ENCODE measurements at regions not wholly inside any gene's neighbourhood (a gene's known extent, or its start where the extent isn't known, plus 50 kb on each side); places are given as distances from the start of the nearest gene placed in this dataset.

DNA sequence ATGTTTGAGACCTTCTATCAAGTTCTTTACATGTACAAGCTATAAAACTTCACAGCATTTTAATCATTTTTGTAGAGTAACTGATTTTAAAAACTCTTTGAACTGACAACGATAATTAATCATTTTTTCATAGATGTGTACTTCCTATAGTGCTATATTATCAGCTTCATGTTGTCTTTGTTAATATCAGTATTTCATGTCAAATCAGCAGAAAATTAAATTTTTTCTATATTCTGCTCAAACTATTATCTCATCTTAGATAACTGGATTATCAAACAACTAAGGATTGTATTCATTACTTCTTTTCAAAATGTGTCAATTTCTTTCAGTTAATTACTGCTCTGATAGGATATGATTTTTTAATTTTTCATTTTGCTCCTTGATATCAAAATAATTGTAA is 214.6 kb upstream of the RGS18 start (continued):
- TF ChIP-seq, protein P1, sequence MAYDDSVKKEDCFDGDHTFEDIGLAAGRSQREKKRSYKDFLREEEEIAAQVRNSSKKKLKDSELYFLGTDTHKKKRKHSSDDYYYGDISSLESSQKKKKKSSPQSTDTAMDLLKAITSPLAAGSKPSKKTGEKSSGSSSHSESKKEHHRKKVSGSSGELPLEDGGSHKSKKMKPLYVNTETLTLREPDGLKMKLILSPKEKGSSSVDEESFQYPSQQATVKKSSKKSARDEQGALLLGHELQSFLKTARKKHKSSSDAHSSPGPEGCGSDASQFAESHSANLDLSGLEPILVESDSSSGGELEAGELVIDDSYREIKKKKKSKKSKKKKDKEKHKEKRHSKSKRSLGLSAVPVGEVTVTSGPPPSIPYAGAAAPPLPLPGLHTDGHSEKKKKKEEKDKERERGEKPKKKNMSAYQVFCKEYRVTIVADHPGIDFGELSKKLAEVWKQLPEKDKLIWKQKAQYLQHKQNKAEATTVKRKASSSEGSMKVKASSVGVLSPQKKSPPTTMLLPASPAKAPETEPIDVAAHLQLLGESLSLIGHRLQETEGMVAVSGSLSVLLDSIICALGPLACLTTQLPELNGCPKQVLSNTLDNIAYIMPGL (CRISPR knock-in tag; IDR thresholded peaks at IDR 0.05), result no peak
- TF ChIP-seq PURB (CRISPR knock-in tag; IDR thresholded peaks at IDR 0.05; ENCODE audit: low read depth), result no peak
- no peak for TF ChIP-seq SRSF9 (IDR thresholded peaks at IDR 0.05; ENCODE audit: borderline replicate concordance, low read depth, low read length)
- TF ChIP-seq, protein P2, sequence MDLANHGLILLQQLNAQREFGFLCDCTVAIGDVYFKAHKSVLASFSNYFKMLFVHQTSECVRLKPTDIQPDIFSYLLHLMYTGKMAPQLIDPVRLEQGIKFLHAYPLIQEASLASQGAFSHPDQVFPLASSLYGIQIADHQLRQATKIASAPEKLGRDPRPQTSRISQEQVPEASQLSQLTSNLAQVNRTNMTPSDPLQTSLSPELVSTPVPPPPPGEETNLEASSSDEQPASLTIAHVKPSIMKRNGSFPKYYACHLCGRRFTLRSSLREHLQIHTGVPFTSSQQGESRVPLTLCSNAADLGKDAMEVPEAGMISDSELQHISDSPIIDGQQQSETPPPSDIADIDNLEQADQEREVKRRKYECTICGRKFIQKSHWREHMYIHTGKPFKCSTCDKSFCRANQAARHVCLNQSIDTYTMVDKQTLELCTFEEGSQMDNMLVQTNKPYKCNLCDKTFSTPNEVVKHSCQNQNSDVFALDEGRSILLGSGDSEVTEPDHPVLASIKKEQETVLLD (IDR thresholded peaks at IDR 0.05), result no peak
- TF ChIP-seq MAFG (tag; conservative IDR thresholded peaks at IDR 0.05), result peak; percentile 33; the same call in 1 of the 2 replicates
- TF ChIP-seq, protein P3, sequence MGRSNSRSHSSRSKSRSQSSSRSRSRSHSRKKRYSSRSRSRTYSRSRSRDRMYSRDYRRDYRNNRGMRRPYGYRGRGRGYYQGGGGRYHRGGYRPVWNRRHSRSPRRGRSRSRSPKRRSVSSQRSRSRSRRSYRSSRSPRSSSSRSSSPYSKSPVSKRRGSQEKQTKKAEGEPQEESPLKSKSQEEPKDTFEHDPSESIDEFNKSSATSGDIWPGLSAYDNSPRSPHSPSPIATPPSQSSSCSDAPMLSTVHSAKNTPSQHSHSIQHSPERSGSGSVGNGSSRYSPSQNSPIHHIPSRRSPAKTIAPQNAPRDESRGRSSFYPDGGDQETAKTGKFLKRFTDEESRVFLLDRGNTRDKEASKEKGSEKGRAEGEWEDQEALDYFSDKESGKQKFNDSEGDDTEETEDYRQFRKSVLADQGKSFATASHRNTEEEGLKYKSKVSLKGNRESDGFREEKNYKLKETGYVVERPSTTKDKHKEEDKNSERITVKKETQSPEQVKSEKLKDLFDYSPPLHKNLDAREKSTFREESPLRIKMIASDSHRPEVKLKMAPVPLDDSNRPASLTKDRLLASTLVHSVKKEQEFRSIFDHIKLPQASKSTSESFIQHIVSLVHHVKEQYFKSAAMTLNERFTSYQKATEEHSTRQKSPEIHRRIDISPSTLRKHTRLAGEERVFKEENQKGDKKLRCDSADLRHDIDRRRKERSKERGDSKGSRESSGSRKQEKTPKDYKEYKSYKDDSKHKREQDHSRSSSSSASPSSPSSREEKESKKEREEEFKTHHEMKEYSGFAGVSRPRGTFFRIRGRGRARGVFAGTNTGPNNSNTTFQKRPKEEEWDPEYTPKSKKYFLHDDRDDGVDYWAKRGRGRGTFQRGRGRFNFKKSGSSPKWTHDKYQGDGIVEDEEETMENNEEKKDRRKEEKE (IDR thresholded peaks at IDR 0.05; ENCODE audit: borderline replicate concordance in 1 of 2, control insufficient read depth in 1 of 2, low read depth in 2 of 2, low read length in 1 of 2), result no peak
- no peak for TF ChIP-seq ZNF134 (CRISPR knock-in tag; conservative IDR thresholded peaks at IDR 0.05)
- TF ChIP-seq HIVEP1 (CRISPR knock-in tag; IDR thresholded peaks at IDR 0.05), result no peak
- TF ChIP-seq XRCC3 (IDR thresholded peaks at IDR 0.05), result no peak
- TF ChIP-seq TFAM (CRISPR knock-in tag; conservative IDR thresholded peaks at IDR 0.05), result no peak
- TF ChIP-seq HDAC2 (IDR thresholded peaks at IDR 0.05), result no peak
